ENCODE measurements at regions not wholly inside any gene's neighbourhood (a gene's known extent, or its start where the extent isn't known, plus 50 kb on each side); places are given as distances from the start of the nearest gene placed in this dataset.

DNA sequence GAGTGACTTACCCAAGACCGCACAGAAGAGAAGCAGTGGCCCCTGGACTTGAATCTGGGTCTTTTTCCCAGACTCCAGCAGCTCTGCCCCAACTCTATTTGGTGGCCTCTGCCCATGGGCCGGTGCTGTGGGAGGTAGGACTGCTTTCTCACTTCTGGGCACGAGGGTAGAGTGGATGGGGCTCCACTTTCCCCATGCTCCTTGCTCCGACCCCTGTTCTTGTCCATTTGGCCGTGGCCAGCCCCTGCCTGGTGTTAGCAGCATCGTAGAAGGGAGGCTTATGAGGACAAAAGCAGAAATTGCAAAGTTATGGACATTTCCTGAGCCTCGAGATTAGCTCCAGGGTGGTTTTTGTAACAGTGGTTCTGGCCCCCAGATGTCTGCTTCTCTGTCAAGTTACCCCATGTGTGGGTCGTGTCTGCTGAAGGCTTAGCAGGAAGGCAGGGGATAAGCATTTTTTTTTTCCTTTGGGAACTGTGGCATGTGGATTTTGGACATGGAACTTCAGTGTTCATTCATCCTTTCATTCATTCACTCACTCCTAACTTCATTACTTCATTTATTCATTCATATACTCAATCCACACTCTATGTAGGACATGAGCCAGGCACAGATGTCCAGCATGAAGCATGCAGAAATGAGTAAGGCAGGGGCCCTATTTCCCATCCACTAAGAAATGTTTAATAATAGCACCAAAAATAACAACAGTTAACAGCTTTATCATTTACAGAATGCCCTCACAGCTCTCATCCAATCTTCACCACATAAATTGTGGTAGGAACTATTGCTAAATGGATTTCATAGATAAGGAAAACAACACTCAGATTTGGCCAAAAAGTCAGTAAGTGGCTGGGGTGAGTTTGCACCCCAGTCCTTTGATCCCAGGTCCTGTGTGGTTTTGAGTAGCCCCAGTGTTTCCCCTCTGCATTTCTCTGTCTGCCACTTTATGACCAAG lies 180.5 kb downstream of the OPA1 start:
- Histone ChIP-seq H4K8ac (replicated peaks; ENCODE audit: insufficient read length, low read depth, low read length) (no peak overlapping the region), H3K27me3 (ENCODE audit: insufficient read depth, low read length) (peaks cover 4% of the 10 kb centered on the region; the same call in 1 of the 2 replicates), H3K18ac (ENCODE audit: insufficient read length, low read depth, low read length) (no peak overlapping the region), H4K5ac (ENCODE audit: insufficient read length, low read depth, low read length) (no peak overlapping the region), H3K79me2 (ENCODE audit: insufficient read depth, low read length) (no peaks in the 10 kb centered on the region), H2BK20ac (ENCODE audit: low read depth, low read length, poor library complexity, severe bottlenecking) (no peak overlapping the region), H3K56ac (ENCODE audit: insufficient read length, low read depth, low read length) (no peak overlapping the region), H2BK120ac (ENCODE audit: low read depth, low read length, poor library complexity, severe bottlenecking) (no peak overlapping the region), H3K4me1 (ENCODE audit: insufficient read depth, low read length) (peaks cover 4% of the 10 kb centered on the region; the same call in 1 of the 2 replicates), H3K4ac (ENCODE audit: low read depth, low read length) (no peak overlapping the region), H3K9ac (ENCODE audit: extremely low read depth, insufficient read length, low read length) (no peak overlapping the region), H3K23ac (ENCODE audit: insufficient read length, low read depth, low read length) (no peak overlapping the region), H3K14ac (ENCODE audit: insufficient read depth, low read length) (no peak overlapping the region), H2BK12ac (ENCODE audit: insufficient read length, low read depth, low read length) (no peak overlapping the region), H2AFZ (ENCODE audit: low read length) (no peak overlapping the region), H3T11ph (ENCODE audit: low read length) (no peak overlapping the region), H4K91ac (ENCODE audit: insufficient read length, low read depth, low read length) (no peak overlapping the region), H3K9me3 (ENCODE audit: control insufficient read depth, low read depth, low read length) (no peaks in the 10 kb centered on the region), H2BK5ac (ENCODE audit: insufficient read length, low read length) (no peak overlapping the region), H4K20me1 (ENCODE audit: control insufficient read depth, insufficient read depth, insufficient read length) (no peaks in the 10 kb centered on the region), H3K27ac (ENCODE audit: insufficient read length, low read depth, low read length) (no peak overlapping the region), H3K79me1 (ENCODE audit: insufficient read depth, low read depth, low read length, poor library complexity, severe bottlenecking) (no peaks in the 10 kb centered on the region), H2BK15ac (ENCODE audit: low read depth, low read length) (no peak overlapping the region), H3K23me2 (ENCODE audit: insufficient read length, low read depth, low read length, poor library complexity, severe bottlenecking) (no peaks in the 10 kb centered on the region), H3K4me2 (ENCODE audit: insufficient read depth, insufficient read length, low read length) (no peak overlapping the region), H2AK5ac (ENCODE audit: insufficient read length, low read length) (no peak overlapping the region)
- WGBS (ENCODE audit: extremely low coverage, insufficient read length, low lambda C conversion rate) = no CpG with 5 or more reads among the region's 8 CpGs
- H3K4me1 Mint-ChIP-seq = peaks cover 35 to 56% of the 10 kb centered on the region in 2 experiments
- peaks cover 43% of the 10 kb centered on the region for H3K27me3 Mint-ChIP-seq (ENCODE audit: low read depth)
- no peak for TF ChIP-seq CTCF (conservative IDR thresholded peaks at IDR 0.05)
- no peak overlapping the region for H3K4me3 Mint-ChIP-seq
- DNase-seq = no peak
- no peaks in the 10 kb centered on the region; a peak in 1 of 7 replicates for H3K36me3 Mint-ChIP-seq (ENCODE audit: insufficient read depth in 1 of 3, low read depth in 3 of 3)
- H3K27ac Mint-ChIP-seq = no peak overlapping the region
- H3K9me3 Mint-ChIP-seq = peaks cover 0 to 2% of the 10 kb centered on the region in 2 experiments; a peak in 1 of 5 replicates

Data from H9 (cell line).